Natural killer cell (primary cell): ENCODE measurements at regions not wholly inside any gene's neighbourhood (a gene's known extent, or its start where the extent isn't known, plus 50 kb on each side); places are given as distances from the start of the nearest gene placed in this dataset.

Source experiments
- ATAC-seq, 3 donors: fragments of 150-1000 bp in 2 of 3; fragments of 200-7000 bp in 1 of 3; cut with Tn5 transposase; 1 replicate in 1 of 3; 2 replicates in 2 of 3; pipeline ENCODE4 v1.10.0; 2021; ENCODE audit warnings: mild to moderate bottlenecking in 2 of 3, moderate library complexity in 2 of 3
- DNase-seq, 2 donors: peaks; one replicate each; pipeline versions ENCODE4 v3.0.0 to v3.0.0-alpha.2; 2013 to 2021; ENCODE audit warnings: mixed read lengths in 1 of 2
- H3K27ac ChIP-seq: one replicate; pipeline ENCODE4 v1.5.1; 2013; ENCODE audit warnings: mild to moderate bottlenecking, low read length
- H3K27me3 ChIP-seq: one replicate; pipeline ENCODE4 v1.6.1; 2013; ENCODE audit warnings: low read length; ENCODE audit not compliant: control insufficient read depth, insufficient read depth
- H3K36me3 ChIP-seq: one replicate; pipeline ENCODE4 v1.6.1; 2013; ENCODE audit warnings: low read length; ENCODE audit not compliant: control insufficient read depth, insufficient read depth
- H3K4me1 ChIP-seq: one replicate; pipeline ENCODE4 v1.6.1; 2013; ENCODE audit warnings: low read length; ENCODE audit not compliant: control insufficient read depth, insufficient read depth
- H3K4me3 ChIP-seq: one replicate; pipeline ENCODE4 v1.5.1; 2013; ENCODE audit warnings: low read length
- H3K9me3 ChIP-seq: one replicate; pipeline ENCODE4 v1.6.1; 2013; ENCODE audit warnings: low read length; ENCODE audit not compliant: control insufficient read depth, insufficient read depth
- H3K27ac Mint-ChIP-seq, 2 donors: one replicate each; pipeline ENCODE4 v1.8.0; 2022; ENCODE audit warnings: mild to moderate bottlenecking in 2 of 2, mixed read lengths in 2 of 2, moderate library complexity in 1 of 2
- H3K27me3 Mint-ChIP-seq, 2 donors: one replicate each; pipeline ENCODE4 v1.8.0; 2022; ENCODE audit warnings: low read depth in 2 of 2, mixed read lengths in 2 of 2
- H3K36me3 Mint-ChIP-seq: one replicate; pipeline ENCODE4 v1.8.0; 2022; ENCODE audit warnings: mixed read lengths
- H3K4me1 Mint-ChIP-seq, 2 donors: one replicate each; pipeline ENCODE4 v1.8.0; 2022; ENCODE audit warnings: mixed read lengths in 2 of 2
- H3K4me3 Mint-ChIP-seq: one replicate; pipeline ENCODE4 v1.8.0; 2022; ENCODE audit warnings: mild to moderate bottlenecking, moderate library complexity, mixed read lengths
- H3K9me3 Mint-ChIP-seq, 2 donors: one replicate each; pipeline ENCODE4 v1.8.0; 2022; ENCODE audit warnings: mixed read lengths in 2 of 2
- CTCF ChIP-seq: fragments of 200-600 bp; IDR thresholded peaks from one replicate; pipeline ENCODE4 v1.8.0; 2022; ENCODE audit warnings: antibody characterized with exemption
- WGBS: methylation state at CpG from one replicate; pipeline ENCODE4 v1.1.7; 2013; ENCODE audit warnings: missing lambda C conversion rate; ENCODE audit not compliant: insufficient coverage; 5-methylcytosine and 5-hydroxymethylcytosine counted together
- intact Hi-C: fragments of 100-400 bp; cut with micrococcal nuclease; formaldehyde crosslinking; loops from one replicate; pipeline ENCODE4 v1.14.2; 2022

- intact Hi-C loops = no loop called here
- Histone ChIP-seq H3K27me3 (no peaks in the 10 kb centered on the region), H3K9me3 (no peaks in the 10 kb centered on the region), H3K27ac (no peak overlapping the region), H3K36me3 (no peaks in the 10 kb centered on the region), H3K4me3 (no peak overlapping the region), H3K4me1 (no peaks in the 10 kb centered on the region)
- no peak for TF ChIP-seq CTCF
- Mint-ChIP-seq H3K9me3 (no peaks in the 10 kb centered on the region), H3K27ac (no peak overlapping the region), H3K4me3 (no peak overlapping the region), H3K36me3 (no peaks in the 10 kb centered on the region), H3K27me3 (peaks cover 0 to 3% of the 10 kb centered on the region in 2 donors), H3K4me1 (no peaks in the 10 kb centered on the region)
- DNase-seq = no peak
- WGBS = 91% methylated on average over 2 of the region's 2 CpGs
- ATAC-seq = no peak
Measured at GRCh38 chr1:87939444-87939843, 610.8 kb downstream of the LMO4 start.

- DNase-seq = no peak
- Histone ChIP-seq H3K4me3 (no peak overlapping the region), H3K27me3 (no peaks in the 10 kb centered on the region), H3K4me1 (no peaks in the 10 kb centered on the region), H3K27ac (no peak overlapping the region), H3K36me3 (no peaks in the 10 kb centered on the region), H3K9me3 (no peaks in the 10 kb centered on the region)
- Mint-ChIP-seq H3K27me3 (peaks cover 0 to 3% of the 10 kb centered on the region in 2 donors), H3K36me3 (no peaks in the 10 kb centered on the region), H3K27ac (no peak overlapping the region), H3K9me3 (no peaks in the 10 kb centered on the region), H3K4me3 (no peak overlapping the region), H3K4me1 (no peaks in the 10 kb centered on the region)
- no peak for TF ChIP-seq CTCF
- intact Hi-C loops = no loop called here
- WGBS = 95% methylated on average over 3 of the region's 4 CpGs
- ATAC-seq = no peak
Measured at GRCh38 chr1:87940421-87940820, 611.7 kb downstream of the LMO4 start.

- H3K9me3 Mint-ChIP-seq = no peaks in the 10 kb centered on the region
- ATAC-seq = no peak
Measured at GRCh38 chr1:87941337-87941946, 612.8 kb downstream of the LMO4 start.

More at GRCh38 chr1:87941337-87941946, 612.8 kb downstream of the LMO4 start:
- intact Hi-C loops = no loop called here
- Histone ChIP-seq H3K4me3 (no peak overlapping the region), H3K9me3 (no peaks in the 10 kb centered on the region), H3K27me3 (no peaks in the 10 kb centered on the region), H3K27ac (no peak overlapping the region), H3K4me1 (no peaks in the 10 kb centered on the region), H3K36me3 (no peaks in the 10 kb centered on the region)
- no peak overlapping the region for H3K27ac Mint-ChIP-seq
- DNase-seq = no peak
- H3K4me1 Mint-ChIP-seq = no peaks in the 10 kb centered on the region
- H3K27me3 Mint-ChIP-seq = peaks cover 0 to 3% of the 10 kb centered on the region in 2 donors
- 67% methylated on average over 1 of the region's 1 CpG for WGBS
- no peak for TF ChIP-seq CTCF
- no peaks in the 10 kb centered on the region for H3K36me3 Mint-ChIP-seq
- H3K4me3 Mint-ChIP-seq = no peak overlapping the region
